ENCODE measurements at regions not wholly inside any gene's neighbourhood (a gene's known extent, or its start where the extent isn't known, plus 50 kb on each side); places are given as distances from the start of the nearest gene placed in this dataset.

GRCh38 chr16:17776888-17777287 lies 306.1 kb upstream of the XYLT1 start:
- ATAC-seq (replicated peaks; ENCODE audit: extremely low read depth, poor library complexity, severe bottlenecking) (no peak), DNase-seq (ENCODE audit: low spot score in 2 of 2) (no peak)
- Mint-ChIP-seq H3K36me3 (ENCODE audit: insufficient read depth) (no peaks in the 10 kb centered on the region), H3K27ac (ENCODE audit: low read depth) (no peak overlapping the region), H3K4me1 (no peaks in the 10 kb centered on the region), H3K9me3 (no peaks in the 10 kb centered on the region), H3K27me3 (peaks cover 35% of the 10 kb centered on the region), H3K4me3 (no peak overlapping the region)

- Mint-ChIP-seq H3K4me3 (no peak overlapping the region), H3K9me3 (no peaks in the 10 kb centered on the region), H3K27ac (ENCODE audit: low read depth) (no peak overlapping the region), H3K27me3 (peaks cover 35% of the 10 kb centered on the region), H3K36me3 (ENCODE audit: insufficient read depth) (no peaks in the 10 kb centered on the region), H3K4me1 (no peaks in the 10 kb centered on the region)
- DNase-seq (ENCODE audit: low spot score in 2 of 2) = no peak
- no peak for ATAC-seq (replicated peaks; ENCODE audit: extremely low read depth, poor library complexity, severe bottlenecking)
These were observed 305.7 kb upstream of the XYLT1 start for GRCh38 chr16:17776465-17776864.

GRCh38 chr16:17775061-17775460 lies 304.3 kb upstream of the XYLT1 start:
- Mint-ChIP-seq H3K4me3 (no peak overlapping the region), H3K27me3 (peaks cover 35% of the 10 kb centered on the region), H3K36me3 (ENCODE audit: insufficient read depth) (no peaks in the 10 kb centered on the region), H3K4me1 (no peaks in the 10 kb centered on the region), H3K9me3 (peaks cover 6% of the 10 kb centered on the region), H3K27ac (ENCODE audit: low read depth) (no peak overlapping the region)
- DNase-seq (ENCODE audit: low spot score in 2 of 2) (no peak), ATAC-seq (replicated peaks; ENCODE audit: extremely low read depth, poor library complexity, severe bottlenecking) (no peak)

GRCh38 chr16:17773698-17774101 lies 302.9 kb upstream of the XYLT1 start:
- no peak for DNase-seq (ENCODE audit: low spot score in 2 of 2)
- ATAC-seq (replicated peaks; ENCODE audit: extremely low read depth, poor library complexity, severe bottlenecking) = no peak
- peaks cover 35% of the 10 kb centered on the region for H3K27me3 Mint-ChIP-seq
- no peaks in the 10 kb centered on the region for H3K4me1 Mint-ChIP-seq
- H3K4me3 Mint-ChIP-seq = no peak overlapping the region
- H3K36me3 Mint-ChIP-seq (ENCODE audit: insufficient read depth) = no peaks in the 10 kb centered on the region
- H3K27ac Mint-ChIP-seq (ENCODE audit: low read depth) = no peak overlapping the region
- H3K9me3 Mint-ChIP-seq = peaks cover 6% of the 10 kb centered on the region

GRCh38 chr16:17770104-17770503 lies 299.3 kb upstream of the XYLT1 start:
- peaks cover 25% of the 10 kb centered on the region for H3K27me3 Mint-ChIP-seq
- peaks cover 6% of the 10 kb centered on the region for H3K9me3 Mint-ChIP-seq
- H3K27ac Mint-ChIP-seq (ENCODE audit: low read depth) = no peak overlapping the region
- ATAC-seq (replicated peaks; ENCODE audit: extremely low read depth, poor library complexity, severe bottlenecking) (no peak), DNase-seq (ENCODE audit: low spot score in 2 of 2) (no peak)
- H3K4me3 Mint-ChIP-seq = no peak overlapping the region
- H3K36me3 Mint-ChIP-seq (ENCODE audit: insufficient read depth) = no peaks in the 10 kb centered on the region
- no peaks in the 10 kb centered on the region for H3K4me1 Mint-ChIP-seq

GRCh38 chr16:17769065-17769464 lies 298.3 kb upstream of the XYLT1 start:
- Mint-ChIP-seq H3K4me3 (no peak overlapping the region), H3K9me3 (peaks cover 6% of the 10 kb centered on the region), H3K36me3 (ENCODE audit: insufficient read depth) (no peaks in the 10 kb centered on the region), H3K27ac (ENCODE audit: low read depth) (no peak overlapping the region), H3K4me1 (no peaks in the 10 kb centered on the region), H3K27me3 (peaks cover 15% of the 10 kb centered on the region)
- ATAC-seq (replicated peaks; ENCODE audit: extremely low read depth, poor library complexity, severe bottlenecking) (no peak), DNase-seq (ENCODE audit: low spot score in 2 of 2) (no peak)

- Mint-ChIP-seq H3K36me3 (ENCODE audit: insufficient read depth) (no peaks in the 10 kb centered on the region), H3K27ac (ENCODE audit: low read depth) (no peak overlapping the region), H3K27me3 (peaks cover 9% of the 10 kb centered on the region), H3K9me3 (peaks cover 6% of the 10 kb centered on the region), H3K4me3 (no peak overlapping the region), H3K4me1 (no peaks in the 10 kb centered on the region)
- ATAC-seq (replicated peaks; ENCODE audit: extremely low read depth, poor library complexity, severe bottlenecking) = no peak
- no peak for DNase-seq (ENCODE audit: low spot score in 2 of 2)
These were observed 297.5 kb upstream of the XYLT1 start for GRCh38 chr16:17768257-17768656.

GRCh38 chr16:17766012-17766411 lies 295.3 kb upstream of the XYLT1 start:
- Mint-ChIP-seq H3K9me3 (peaks cover 5% of the 10 kb centered on the region), H3K36me3 (ENCODE audit: insufficient read depth) (no peaks in the 10 kb centered on the region), H3K4me3 (no peak overlapping the region), H3K4me1 (no peaks in the 10 kb centered on the region), H3K27ac (ENCODE audit: low read depth) (no peak overlapping the region), H3K27me3 (peaks cover 24% of the 10 kb centered on the region)
- ATAC-seq (replicated peaks; ENCODE audit: extremely low read depth, poor library complexity, severe bottlenecking) = no peak
- no peak for DNase-seq (ENCODE audit: low spot score in 2 of 2)

- no peak overlapping the region for H3K27ac Mint-ChIP-seq (ENCODE audit: low read depth)
- H3K27me3 Mint-ChIP-seq = peaks cover 46% of the 10 kb centered on the region
- peaks cover 7% of the 10 kb centered on the region for H3K9me3 Mint-ChIP-seq
- no peak for ATAC-seq (replicated peaks; ENCODE audit: extremely low read depth, poor library complexity, severe bottlenecking)
- H3K4me1 Mint-ChIP-seq = no peaks in the 10 kb centered on the region
- H3K4me3 Mint-ChIP-seq = no peak overlapping the region
- no peaks in the 10 kb centered on the region for H3K36me3 Mint-ChIP-seq (ENCODE audit: insufficient read depth)
- DNase-seq (ENCODE audit: low spot score in 2 of 2) = no peak
These were observed 289.0 kb upstream of the XYLT1 start for GRCh38 chr16:17759451-17760390.

GRCh38 chr16:17757808-17758207 lies 287.0 kb upstream of the XYLT1 start:
- Mint-ChIP-seq H3K27me3 (peaks cover 53% of the 10 kb centered on the region), H3K36me3 (ENCODE audit: insufficient read depth) (no peaks in the 10 kb centered on the region), H3K9me3 (peaks cover 9% of the 10 kb centered on the region), H3K27ac (ENCODE audit: low read depth) (no peak overlapping the region), H3K4me1 (no peaks in the 10 kb centered on the region), H3K4me3 (no peak overlapping the region)
- DNase-seq (ENCODE audit: low spot score in 2 of 2) (no peak), ATAC-seq (replicated peaks; ENCODE audit: extremely low read depth, poor library complexity, severe bottlenecking) (no peak)

- Mint-ChIP-seq H3K27ac (ENCODE audit: low read depth) (no peak overlapping the region), H3K4me3 (no peak overlapping the region), H3K4me1 (no peaks in the 10 kb centered on the region), H3K36me3 (ENCODE audit: insufficient read depth) (no peaks in the 10 kb centered on the region), H3K9me3 (peaks cover 9% of the 10 kb centered on the region), H3K27me3 (peaks cover 33% of the 10 kb centered on the region)
- ATAC-seq (replicated peaks; ENCODE audit: extremely low read depth, poor library complexity, severe bottlenecking) (no peak), DNase-seq (ENCODE audit: low spot score in 2 of 2) (no peak)
These were observed 284.4 kb upstream of the XYLT1 start for GRCh38 chr16:17755158-17755557.

- Mint-ChIP-seq H3K4me3 (no peak overlapping the region), H3K36me3 (ENCODE audit: insufficient read depth) (peaks cover 3% of the 10 kb centered on the region), H3K4me1 (no peaks in the 10 kb centered on the region), H3K27me3 (peaks cover 38% of the 10 kb centered on the region), H3K9me3 (peaks cover 15% of the 10 kb centered on the region), H3K27ac (ENCODE audit: low read depth) (no peak overlapping the region)
- no peak for DNase-seq (ENCODE audit: low spot score in 2 of 2)
- no peak for ATAC-seq (replicated peaks; ENCODE audit: extremely low read depth, poor library complexity, severe bottlenecking)
These were observed 282.7 kb upstream of the XYLT1 start for GRCh38 chr16:17753434-17753833.

- ATAC-seq (replicated peaks; ENCODE audit: extremely low read depth, poor library complexity, severe bottlenecking) = no peak
- DNase-seq (ENCODE audit: low spot score in 2 of 2) = no peak
- no peaks in the 10 kb centered on the region for H3K4me1 Mint-ChIP-seq
- peaks cover 3% of the 10 kb centered on the region for H3K36me3 Mint-ChIP-seq (ENCODE audit: insufficient read depth)
- peaks cover 28% of the 10 kb centered on the region for H3K27me3 Mint-ChIP-seq
- no peak overlapping the region for H3K27ac Mint-ChIP-seq (ENCODE audit: low read depth)
- H3K9me3 Mint-ChIP-seq = peaks cover 8% of the 10 kb centered on the region
- H3K4me3 Mint-ChIP-seq = no peak overlapping the region
These were observed 278.9 kb upstream of the XYLT1 start for GRCh38 chr16:17749706-17750105.

Measured in central memory CD8-positive, alpha-beta T cell (primary cell).